ENCODE measurements at regions not wholly inside any gene's neighbourhood (a gene's known extent, or its start where the extent isn't known, plus 50 kb on each side); places are given as distances from the start of the nearest gene placed in this dataset.
"Not testable (repeated sequence)": the region's sequence is repeated elsewhere in the genome, so short reads cannot be mapped to it uniquely, and the experiment has no call there.

DNA sequence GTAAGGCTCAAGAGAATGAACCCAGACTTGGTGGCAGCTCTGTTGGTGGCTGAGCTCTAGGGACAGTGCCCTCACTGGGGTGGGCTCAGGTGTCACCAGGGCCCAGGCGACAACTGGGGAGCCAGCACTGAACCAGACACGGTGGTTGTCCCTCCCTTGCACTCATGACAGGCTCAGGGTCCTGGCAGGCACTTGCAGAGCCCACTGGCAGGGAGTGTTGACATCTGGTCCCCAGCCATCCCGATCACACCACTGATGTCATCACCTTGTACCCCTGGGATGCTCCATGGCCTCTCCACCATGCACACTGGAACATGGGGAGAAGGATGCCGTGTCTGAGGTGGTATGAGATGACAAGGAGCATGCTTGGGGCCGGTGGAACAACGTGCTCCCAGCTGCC is 138.6 kb downstream of the NPIPB11 start:
- TF ChIP-seq, protein P1, sequence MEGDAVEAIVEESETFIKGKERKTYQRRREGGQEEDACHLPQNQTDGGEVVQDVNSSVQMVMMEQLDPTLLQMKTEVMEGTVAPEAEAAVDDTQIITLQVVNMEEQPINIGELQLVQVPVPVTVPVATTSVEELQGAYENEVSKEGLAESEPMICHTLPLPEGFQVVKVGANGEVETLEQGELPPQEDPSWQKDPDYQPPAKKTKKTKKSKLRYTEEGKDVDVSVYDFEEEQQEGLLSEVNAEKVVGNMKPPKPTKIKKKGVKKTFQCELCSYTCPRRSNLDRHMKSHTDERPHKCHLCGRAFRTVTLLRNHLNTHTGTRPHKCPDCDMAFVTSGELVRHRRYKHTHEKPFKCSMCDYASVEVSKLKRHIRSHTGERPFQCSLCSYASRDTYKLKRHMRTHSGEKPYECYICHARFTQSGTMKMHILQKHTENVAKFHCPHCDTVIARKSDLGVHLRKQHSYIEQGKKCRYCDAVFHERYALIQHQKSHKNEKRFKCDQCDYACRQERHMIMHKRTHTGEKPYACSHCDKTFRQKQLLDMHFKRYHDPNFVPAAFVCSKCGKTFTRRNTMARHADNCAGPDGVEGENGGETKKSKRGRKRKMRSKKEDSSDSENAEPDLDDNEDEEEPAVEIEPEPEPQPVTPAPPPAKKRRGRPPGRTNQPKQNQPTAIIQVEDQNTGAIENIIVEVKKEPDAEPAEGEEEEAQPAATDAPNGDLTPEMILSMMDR (IDR thresholded peaks at IDR 0.05) = not testable (repeated sequence)
- TF ChIP-seq POLR2A, EP300 (IDR thresholded peaks at IDR 0.05): not testable (repeated sequence)

Data from tibial nerve (tissue), 4 donors.